ENCODE measurements at regions not wholly inside any gene's neighbourhood (a gene's known extent, or its start where the extent isn't known, plus 50 kb on each side); places are given as distances from the start of the nearest gene placed in this dataset.

DNA sequence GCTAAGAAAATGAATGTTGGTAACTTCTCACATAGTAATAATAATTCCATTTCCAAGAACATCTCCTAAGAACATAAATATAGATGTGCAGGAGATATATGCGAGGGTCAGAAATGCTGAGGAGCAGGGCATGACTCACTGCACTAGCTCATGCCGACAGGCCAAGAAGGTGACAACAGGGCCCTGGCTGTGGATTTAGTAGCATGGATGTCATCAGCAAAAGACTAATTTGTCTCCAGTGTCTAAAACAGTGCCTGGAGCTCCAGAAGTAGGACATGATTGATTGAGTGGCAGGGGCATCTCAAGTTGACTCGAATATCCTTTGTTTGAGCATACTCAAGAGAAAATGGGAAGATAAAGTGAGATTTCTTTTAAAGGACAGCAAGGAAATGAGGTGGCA lies 207.0 kb upstream of the FOXA2 start:
- WGBS, 2 experiments (ENCODE audit: extremely low coverage in 2 of 2, insufficient read length in 1 of 2) = 0% methylated on average over 1 of the region's 3 CpGs; no CpG with 5 or more reads in 1 of the 2 experiments
- ATAC-seq (ENCODE audit: low read depth) = no peak

More for the DNA sequence above, 207.0 kb upstream of the FOXA2 start:
- in situ Hi-C loops (cut with MboI; ENCODE audit: low sequenced_read_pairs) (no loop called here), intact Hi-C loops (cut with micrococcal nuclease) (no loop called here), dilution Hi-C loops (cut with HindIII; ENCODE audit: low sequenced_read_pairs, unreplicated experiment) (no loop called here)
- H4K91ac ChIP-seq (ENCODE audit: insufficient read depth, low read depth, low read length) = no peak overlapping the region
- no peak for DNase-seq
- H3K56ac ChIP-seq (ENCODE audit: extremely low read depth, insufficient read depth, low read length) = no peak overlapping the region
- H3K4me3 ChIP-seq (ENCODE audit: insufficient read depth, low read depth, low read length) = no peak overlapping the region
- POLR2A ChIA-PET (ENCODE audit: unreplicated experiment) = no interaction called here
- H4K5ac ChIP-seq (ENCODE audit: low read depth, low read length) = no peak overlapping the region
- no peak overlapping the region for H3K23ac ChIP-seq (ENCODE audit: low read depth, low read length)
- TF ChIP-seq CHD1 (IDR thresholded peaks at IDR 0.05; ENCODE audit: low read depth, low read length) (no peak), MXI1 (IDR thresholded peaks at IDR 0.05; ENCODE audit: borderline replicate concordance, low read depth, low read length) (no peak), RCOR1 (IDR thresholded peaks at IDR 0.05; ENCODE audit: insufficient replicate concordance, low read length) (no peak), SMC3 (IDR thresholded peaks at IDR 0.05; ENCODE audit: low read depth, low read length) (no peak), BHLHE40 (IDR thresholded peaks at IDR 0.05; ENCODE audit: low read depth, low read length) (no peak), POLR2A (IDR thresholded peaks at IDR 0.05; ENCODE audit: low read depth, low read length) (no peak), FOS (IDR thresholded peaks at IDR 0.05; ENCODE audit: low read depth, low read length) (no peak)
- TF ChIP-seq, protein P1, sequence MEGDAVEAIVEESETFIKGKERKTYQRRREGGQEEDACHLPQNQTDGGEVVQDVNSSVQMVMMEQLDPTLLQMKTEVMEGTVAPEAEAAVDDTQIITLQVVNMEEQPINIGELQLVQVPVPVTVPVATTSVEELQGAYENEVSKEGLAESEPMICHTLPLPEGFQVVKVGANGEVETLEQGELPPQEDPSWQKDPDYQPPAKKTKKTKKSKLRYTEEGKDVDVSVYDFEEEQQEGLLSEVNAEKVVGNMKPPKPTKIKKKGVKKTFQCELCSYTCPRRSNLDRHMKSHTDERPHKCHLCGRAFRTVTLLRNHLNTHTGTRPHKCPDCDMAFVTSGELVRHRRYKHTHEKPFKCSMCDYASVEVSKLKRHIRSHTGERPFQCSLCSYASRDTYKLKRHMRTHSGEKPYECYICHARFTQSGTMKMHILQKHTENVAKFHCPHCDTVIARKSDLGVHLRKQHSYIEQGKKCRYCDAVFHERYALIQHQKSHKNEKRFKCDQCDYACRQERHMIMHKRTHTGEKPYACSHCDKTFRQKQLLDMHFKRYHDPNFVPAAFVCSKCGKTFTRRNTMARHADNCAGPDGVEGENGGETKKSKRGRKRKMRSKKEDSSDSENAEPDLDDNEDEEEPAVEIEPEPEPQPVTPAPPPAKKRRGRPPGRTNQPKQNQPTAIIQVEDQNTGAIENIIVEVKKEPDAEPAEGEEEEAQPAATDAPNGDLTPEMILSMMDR (conservative IDR thresholded peaks at IDR 0.05; ENCODE audit: low read depth, low read length) = no peak
- TF ChIP-seq, protein P2, sequence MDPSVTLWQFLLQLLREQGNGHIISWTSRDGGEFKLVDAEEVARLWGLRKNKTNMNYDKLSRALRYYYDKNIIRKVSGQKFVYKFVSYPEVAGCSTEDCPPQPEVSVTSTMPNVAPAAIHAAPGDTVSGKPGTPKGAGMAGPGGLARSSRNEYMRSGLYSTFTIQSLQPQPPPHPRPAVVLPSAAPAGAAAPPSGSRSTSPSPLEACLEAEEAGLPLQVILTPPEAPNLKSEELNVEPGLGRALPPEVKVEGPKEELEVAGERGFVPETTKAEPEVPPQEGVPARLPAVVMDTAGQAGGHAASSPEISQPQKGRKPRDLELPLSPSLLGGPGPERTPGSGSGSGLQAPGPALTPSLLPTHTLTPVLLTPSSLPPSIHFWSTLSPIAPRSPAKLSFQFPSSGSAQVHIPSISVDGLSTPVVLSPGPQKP (IDR thresholded peaks at IDR 0.05; ENCODE audit: borderline replicate concordance, low read depth, low read length) = no peak
- H2AFZ ChIP-seq (replicated peaks; ENCODE audit: low read length, poor library complexity) = no peak overlapping the region
- no peak overlapping the region for H4K8ac ChIP-seq (ENCODE audit: low read depth in 2 of 2, low read length in 2 of 2)
- no peak overlapping the region for H3K27ac ChIP-seq (ENCODE audit: insufficient read depth, low read length)
- H2AK5ac ChIP-seq (ENCODE audit: low read depth, low read length) = no peak overlapping the region
- no peak overlapping the region for H3K9ac ChIP-seq (ENCODE audit: low read depth, low read length)
- H4K20me1 ChIP-seq (ENCODE audit: insufficient read depth, low read length) = no peaks in the 10 kb centered on the region
- H2BK5ac ChIP-seq (ENCODE audit: low read depth, low read length, poor library complexity, severe bottlenecking) = no peak overlapping the region
- no peak overlapping the region for H3K14ac ChIP-seq (replicated peaks; ENCODE audit: low read depth, low read length)
- H3K79me1 ChIP-seq (ENCODE audit: low read depth in 1 of 2, low read length in 2 of 2) = no peaks in the 10 kb centered on the region
- H3K9me1 ChIP-seq (ENCODE audit: insufficient read depth, low read length) = peaks cover 7% of the 10 kb centered on the region; the same call in 1 of the 2 replicates
- CTCF ChIA-PET = no interaction called here
- no peak overlapping the region for H2AK9ac ChIP-seq (replicated peaks; ENCODE audit: low read depth, low read length, poor library complexity)
- no peak overlapping the region for H2BK15ac ChIP-seq (ENCODE audit: low read depth, low read length)
- peaks cover 5% of the 10 kb centered on the region; the same call in 1 of the 2 replicates for H3K27me3 ChIP-seq (ENCODE audit: control insufficient read depth, insufficient read depth, low read length)
- H3K9me3 ChIP-seq (ENCODE audit: control insufficient read depth, insufficient read depth, low read length) = no peaks in the 10 kb centered on the region
- BruUV-seq (replicated peaks) = no TSS peak
- H3K36me3 ChIP-seq (ENCODE audit: control insufficient read depth, insufficient read depth, low read length) = no peaks in the 10 kb centered on the region
- H3K18ac ChIP-seq (ENCODE audit: low read depth, low read length) = no peak overlapping the region
- H2BK120ac ChIP-seq (ENCODE audit: low read depth, low read length) = no peak overlapping the region
- no peak overlapping the region for H3K4me2 ChIP-seq (ENCODE audit: low read depth, low read length)
- no peak overlapping the region for H2BK20ac ChIP-seq (ENCODE audit: low read depth, low read length)
- no peak overlapping the region for H3K4ac ChIP-seq (ENCODE audit: low read depth, low read length)
- H3K4me1 ChIP-seq (ENCODE audit: control insufficient read depth, insufficient read depth, low read length) = peaks cover 7% of the 10 kb centered on the region
